Endothelial cell of umbilical vein (primary cell): ENCODE measurements at regions not wholly inside any gene's neighbourhood (a gene's known extent, or its start where the extent isn't known, plus 50 kb on each side); places are given as distances from the start of the nearest gene placed in this dataset.

ENCODE experiments used
- EZH2 ChIP-seq: IDR thresholded peaks from 2 replicates; pipeline ENCODE4 v1.6.1; 2012; ENCODE audit warnings: borderline replicate concordance, low read depth, mild to moderate bottlenecking, moderate library complexity, low read length, inconsistent platforms; ENCODE audit not compliant: severe bottlenecking
- FOS ChIP-seq: IDR thresholded peaks from 2 replicates; pipeline ENCODE4 v1.6.1; 2011; ENCODE audit warnings: mild to moderate bottlenecking, low read length, moderate library complexity, borderline replicate concordance; ENCODE audit not compliant: insufficient read depth
- GATA2 ChIP-seq: IDR thresholded peaks from 2 replicates; pipeline ENCODE4 v1.7.0; 2011; ENCODE audit warnings: low read depth, mild to moderate bottlenecking, moderate library complexity, mixed read lengths, low read length; ENCODE audit not compliant: insufficient read length, insufficient read depth
- JUN ChIP-seq: IDR thresholded peaks from 2 replicates; pipeline ENCODE4 v1.6.1; 2011; ENCODE audit warnings: borderline replicate concordance, low read depth; ENCODE audit not compliant: insufficient read length, insufficient read depth
- MYC ChIP-seq: IDR thresholded peaks from one replicate; pipeline ENCODE4 v1.6.1; 2011; ENCODE audit warnings: mild to moderate bottlenecking, low read depth, low read length
- POLR2A ChIP-seq: IDR thresholded peaks from 2 replicates; pipeline ENCODE4 v1.6.1; 2012; ENCODE audit warnings: low read depth, mild to moderate bottlenecking, control low read depth, low read length
- POLR2AphosphoS5 ChIP-seq: IDR thresholded peaks from 2 replicates; pipeline ENCODE4 v1.6.1; 2012; ENCODE audit warnings: low read depth, mild to moderate bottlenecking, control low read depth, low read length, moderate library complexity; ENCODE audit not compliant: insufficient read depth
- TF ChIP-seq, protein P1 (sequence below), 2 donors: IDR thresholded peaks; 1 replicate in 1 of 2; 2 replicates in 1 of 2; pipeline ENCODE4 v1.5.1; 2011; ENCODE audit warnings: low read length in 2 of 2, mild to moderate bottlenecking in 2 of 2, moderate library complexity in 2 of 2, control low read depth in 1 of 2, inconsistent platforms in 1 of 2, low read depth in 1 of 2; ENCODE audit not compliant: insufficient read depth in 1 of 2; ENCODE audit errors: extremely low read depth in 1 of 2
- TF ChIP-seq, protein P2 (sequence below): IDR thresholded peaks from 2 replicates; pipeline ENCODE4 v1.6.1; 2011; ENCODE audit not compliant: insufficient read depth, insufficient read length

DNA sequence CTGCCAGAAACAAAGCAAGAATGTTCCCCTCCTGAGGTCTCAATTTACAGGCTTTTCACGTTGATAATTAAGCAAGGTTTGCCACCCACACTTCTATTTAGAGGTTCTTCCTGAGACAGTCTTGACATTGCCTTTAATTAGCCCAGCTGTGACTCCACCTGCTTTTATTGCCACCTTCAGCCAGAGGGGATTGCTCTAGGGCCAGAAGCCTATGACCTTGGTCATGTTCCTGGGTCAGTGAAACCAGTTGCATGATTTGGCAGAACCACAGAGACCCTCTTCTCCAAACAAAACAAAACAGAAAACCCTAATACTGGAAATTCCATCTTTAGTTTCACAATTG lies 89.8 kb downstream of the APIP start:
- TF ChIP-seq FOS (no peak), POLR2AphosphoS5 (no peak), POLR2A (no peak), EZH2 (no peak), JUN (no peak), GATA2 (no peak), MYC (no peak)
- TF ChIP-seq, protein P1, sequence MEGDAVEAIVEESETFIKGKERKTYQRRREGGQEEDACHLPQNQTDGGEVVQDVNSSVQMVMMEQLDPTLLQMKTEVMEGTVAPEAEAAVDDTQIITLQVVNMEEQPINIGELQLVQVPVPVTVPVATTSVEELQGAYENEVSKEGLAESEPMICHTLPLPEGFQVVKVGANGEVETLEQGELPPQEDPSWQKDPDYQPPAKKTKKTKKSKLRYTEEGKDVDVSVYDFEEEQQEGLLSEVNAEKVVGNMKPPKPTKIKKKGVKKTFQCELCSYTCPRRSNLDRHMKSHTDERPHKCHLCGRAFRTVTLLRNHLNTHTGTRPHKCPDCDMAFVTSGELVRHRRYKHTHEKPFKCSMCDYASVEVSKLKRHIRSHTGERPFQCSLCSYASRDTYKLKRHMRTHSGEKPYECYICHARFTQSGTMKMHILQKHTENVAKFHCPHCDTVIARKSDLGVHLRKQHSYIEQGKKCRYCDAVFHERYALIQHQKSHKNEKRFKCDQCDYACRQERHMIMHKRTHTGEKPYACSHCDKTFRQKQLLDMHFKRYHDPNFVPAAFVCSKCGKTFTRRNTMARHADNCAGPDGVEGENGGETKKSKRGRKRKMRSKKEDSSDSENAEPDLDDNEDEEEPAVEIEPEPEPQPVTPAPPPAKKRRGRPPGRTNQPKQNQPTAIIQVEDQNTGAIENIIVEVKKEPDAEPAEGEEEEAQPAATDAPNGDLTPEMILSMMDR (IDR thresholded peaks at IDR 0.05; ENCODE audit: extremely low read depth in 1 of 2, insufficient read depth in 1 of 2, low read depth in 1 of 2, low read length in 2 of 2): no peak
- TF ChIP-seq, protein P2, sequence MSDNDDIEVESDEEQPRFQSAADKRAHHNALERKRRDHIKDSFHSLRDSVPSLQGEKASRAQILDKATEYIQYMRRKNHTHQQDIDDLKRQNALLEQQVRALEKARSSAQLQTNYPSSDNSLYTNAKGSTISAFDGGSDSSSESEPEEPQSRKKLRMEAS: no peak
